ENCODE measurements at regions not wholly inside any gene's neighbourhood (a gene's known extent, or its start where the extent isn't known, plus 50 kb on each side); places are given as distances from the start of the nearest gene placed in this dataset.

- DNase-seq (ENCODE audit: low read depth): no peak
- no peak for TF ChIP-seq CTCF (IDR thresholded peaks at IDR 0.05; ENCODE audit: control insufficient read depth, extremely low read depth, insufficient read depth)
- H3K4me3 ChIP-seq (ENCODE audit: low read depth, low read length): no peak overlapping the region
Observed at GRCh38 chr2:67294218-67294617, 102.9 kb upstream of the ETAA1 start.

- DNase-seq (ENCODE audit: low read depth): no peak
- no peak for TF ChIP-seq CTCF (IDR thresholded peaks at IDR 0.05; ENCODE audit: control insufficient read depth, extremely low read depth, insufficient read depth)
- H3K4me3 ChIP-seq (ENCODE audit: low read depth, low read length): no peak overlapping the region
Observed at GRCh38 chr2:67295406-67295805, 101.7 kb upstream of the ETAA1 start.

GRCh38 chr2:67295851-67296250, 101.3 kb upstream of the ETAA1 start:
- no peak overlapping the region for H3K4me3 ChIP-seq (ENCODE audit: low read depth, low read length)
- TF ChIP-seq CTCF (IDR thresholded peaks at IDR 0.05; ENCODE audit: control insufficient read depth, extremely low read depth, insufficient read depth): no peak
- no peak for DNase-seq (ENCODE audit: low read depth)

GRCh38 chr2:67304300-67304890, 92.7 kb upstream of the ETAA1 start:
- H3K4me3 ChIP-seq (ENCODE audit: low read depth, low read length): no peak overlapping the region
- DNase-seq (ENCODE audit: low read depth): peak; percentile 74
- TF ChIP-seq CTCF (IDR thresholded peaks at IDR 0.05; ENCODE audit: control insufficient read depth, extremely low read depth, insufficient read depth): no peak

GRCh38 chr2:67309281-67309680, 87.9 kb upstream of the ETAA1 start:
- no peak for TF ChIP-seq CTCF (IDR thresholded peaks at IDR 0.05; ENCODE audit: control insufficient read depth, extremely low read depth, insufficient read depth)
- H3K4me3 ChIP-seq (ENCODE audit: low read depth, low read length): no peak overlapping the region
- DNase-seq (ENCODE audit: low read depth): no peak

- TF ChIP-seq CTCF (IDR thresholded peaks at IDR 0.05; ENCODE audit: control insufficient read depth, extremely low read depth, insufficient read depth): no peak
- DNase-seq (ENCODE audit: low read depth): no peak
- H3K4me3 ChIP-seq (ENCODE audit: low read depth, low read length): no peak overlapping the region
Observed at GRCh38 chr2:67311536-67311935, 85.6 kb upstream of the ETAA1 start.

GRCh38 chr2:67312871-67313270, 84.3 kb upstream of the ETAA1 start:
- H3K4me3 ChIP-seq (ENCODE audit: low read depth, low read length): no peak overlapping the region
- no peak for TF ChIP-seq CTCF (IDR thresholded peaks at IDR 0.05; ENCODE audit: control insufficient read depth, extremely low read depth, insufficient read depth)
- no peak for DNase-seq (ENCODE audit: low read depth)

All from LNCaP clone FGC (cell line).